K562 (cell line): ENCODE measurements at regions not wholly inside any gene's neighbourhood (a gene's known extent, or its start where the extent isn't known, plus 50 kb on each side); places are given as distances from the start of the nearest gene placed in this dataset.

Experiments
- CREB1 ChIP-seq, 2 experiments: sonication (generic) in 1 of 2; formaldehyde crosslinking in 1 of 2; IDR thresholded peaks; 2 replicates each; pipeline versions ENCODE4 v1.6.1 to v1.8.0; 2012 to 2022; ENCODE audit warnings: inconsistent platforms in 1 of 2, mild to moderate bottlenecking in 1 of 2, missing genetic modification reagents in 1 of 2, moderate library complexity in 1 of 2
- EZH2 ChIP-seq: IDR thresholded peaks from 2 replicates; pipeline ENCODE4 v1.6.1; 2012; ENCODE audit warnings: low read depth, mild to moderate bottlenecking, inconsistent platforms, low read length, borderline replicate concordance
- SAFB ChIP-seq: fragments of 200-400 bp; formaldehyde crosslinking; IDR thresholded peaks from 2 replicates; pipeline ENCODE4 v1.6.1; 2017; ENCODE audit warnings: low read depth, low read length, borderline replicate concordance
- TEAD1 ChIP-seq, 2 experiments: fragments of 450-650 bp in 1 of 2; sonication (generic) in 1 of 2; formaldehyde crosslinking; IDR thresholded peaks; 2 replicates each; pipeline versions ENCODE4 v1.4.0 to v1.8.0; 2020 to 2022; ENCODE audit warnings: mild to moderate bottlenecking in 2 of 2, missing genetic modification reagents in 1 of 2
- ZNF165 ChIP-seq: fragments of 250-450 bp; sonication (Bioruptor Pico); IDR thresholded peaks from 2 replicates; pipeline ENCODE4 v1.4.0; 2020; ENCODE audit warnings: borderline replicate concordance
- TF ChIP-seq, protein P1 (sequence below): fragments of 450-650 bp; IDR thresholded peaks from 2 replicates; pipeline ENCODE4 v1.7.0; 2016; ENCODE audit warnings: borderline replicate concordance
- TF ChIP-seq, protein P2 (sequence below): fragments of 250-450 bp; sonication (Bioruptor Pico); IDR thresholded peaks from 2 replicates; pipeline ENCODE4 v1.5.0; 2020; ENCODE audit warnings: mild to moderate bottlenecking, borderline replicate concordance
- TF ChIP-seq, protein P3 (sequence below): fragments of 150-350 bp; conservative IDR thresholded peaks from 2 replicates; pipeline ENCODE4 v1.6.1; 2014; ENCODE audit warnings: low read length

DNA sequence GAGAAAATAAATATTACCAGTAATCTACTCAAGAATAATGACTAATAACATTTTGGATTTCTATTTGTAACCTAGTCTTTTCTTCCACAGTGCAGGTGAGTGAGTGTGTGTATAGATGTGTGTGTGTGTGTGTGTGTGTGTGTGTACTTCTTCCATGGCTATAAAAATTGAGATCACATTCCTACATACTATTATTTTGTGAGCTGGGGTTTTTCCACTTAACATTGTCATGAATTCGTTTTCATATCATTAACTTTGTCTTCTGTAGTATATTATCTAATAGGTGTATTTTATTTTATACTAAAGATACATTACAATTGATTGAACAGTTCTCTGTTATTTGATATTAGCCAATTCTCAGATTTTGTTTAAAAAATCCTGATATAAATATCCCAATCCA lies 152.4 kb upstream of the TRPC7 start:
- TF ChIP-seq EZH2 = no peak
- TF ChIP-seq ZNF165 = no peak
- TF ChIP-seq, protein P1, sequence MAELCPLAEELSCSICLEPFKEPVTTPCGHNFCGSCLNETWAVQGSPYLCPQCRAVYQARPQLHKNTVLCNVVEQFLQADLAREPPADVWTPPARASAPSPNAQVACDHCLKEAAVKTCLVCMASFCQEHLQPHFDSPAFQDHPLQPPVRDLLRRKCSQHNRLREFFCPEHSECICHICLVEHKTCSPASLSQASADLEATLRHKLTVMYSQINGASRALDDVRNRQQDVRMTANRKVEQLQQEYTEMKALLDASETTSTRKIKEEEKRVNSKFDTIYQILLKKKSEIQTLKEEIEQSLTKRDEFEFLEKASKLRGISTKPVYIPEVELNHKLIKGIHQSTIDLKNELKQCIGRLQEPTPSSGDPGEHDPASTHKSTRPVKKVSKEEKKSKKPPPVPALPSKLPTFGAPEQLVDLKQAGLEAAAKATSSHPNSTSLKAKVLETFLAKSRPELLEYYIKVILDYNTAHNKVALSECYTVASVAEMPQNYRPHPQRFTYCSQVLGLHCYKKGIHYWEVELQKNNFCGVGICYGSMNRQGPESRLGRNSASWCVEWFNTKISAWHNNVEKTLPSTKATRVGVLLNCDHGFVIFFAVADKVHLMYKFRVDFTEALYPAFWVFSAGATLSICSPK = no peak
- TF ChIP-seq, protein P2, sequence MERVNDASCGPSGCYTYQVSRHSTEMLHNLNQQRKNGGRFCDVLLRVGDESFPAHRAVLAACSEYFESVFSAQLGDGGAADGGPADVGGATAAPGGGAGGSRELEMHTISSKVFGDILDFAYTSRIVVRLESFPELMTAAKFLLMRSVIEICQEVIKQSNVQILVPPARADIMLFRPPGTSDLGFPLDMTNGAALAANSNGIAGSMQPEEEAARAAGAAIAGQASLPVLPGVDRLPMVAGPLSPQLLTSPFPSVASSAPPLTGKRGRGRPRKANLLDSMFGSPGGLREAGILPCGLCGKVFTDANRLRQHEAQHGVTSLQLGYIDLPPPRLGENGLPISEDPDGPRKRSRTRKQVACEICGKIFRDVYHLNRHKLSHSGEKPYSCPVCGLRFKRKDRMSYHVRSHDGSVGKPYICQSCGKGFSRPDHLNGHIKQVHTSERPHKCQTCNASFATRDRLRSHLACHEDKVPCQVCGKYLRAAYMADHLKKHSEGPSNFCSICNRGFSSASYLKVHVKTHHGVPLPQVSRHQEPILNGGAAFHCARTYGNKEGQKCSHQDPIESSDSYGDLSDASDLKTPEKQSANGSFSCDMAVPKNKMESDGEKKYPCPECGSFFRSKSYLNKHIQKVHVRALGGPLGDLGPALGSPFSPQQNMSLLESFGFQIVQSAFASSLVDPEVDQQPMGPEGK (CRISPR knock-in tag) = no peak
- no peak for TF ChIP-seq SAFB
- no peak for TF ChIP-seq CREB1 (IDR thresholded peaks at IDR 0.05)
- no peak for TF ChIP-seq CREB1 (CRISPR knock-in tag; IDR thresholded peaks at IDR 0.05)
- TF ChIP-seq, protein P3, sequence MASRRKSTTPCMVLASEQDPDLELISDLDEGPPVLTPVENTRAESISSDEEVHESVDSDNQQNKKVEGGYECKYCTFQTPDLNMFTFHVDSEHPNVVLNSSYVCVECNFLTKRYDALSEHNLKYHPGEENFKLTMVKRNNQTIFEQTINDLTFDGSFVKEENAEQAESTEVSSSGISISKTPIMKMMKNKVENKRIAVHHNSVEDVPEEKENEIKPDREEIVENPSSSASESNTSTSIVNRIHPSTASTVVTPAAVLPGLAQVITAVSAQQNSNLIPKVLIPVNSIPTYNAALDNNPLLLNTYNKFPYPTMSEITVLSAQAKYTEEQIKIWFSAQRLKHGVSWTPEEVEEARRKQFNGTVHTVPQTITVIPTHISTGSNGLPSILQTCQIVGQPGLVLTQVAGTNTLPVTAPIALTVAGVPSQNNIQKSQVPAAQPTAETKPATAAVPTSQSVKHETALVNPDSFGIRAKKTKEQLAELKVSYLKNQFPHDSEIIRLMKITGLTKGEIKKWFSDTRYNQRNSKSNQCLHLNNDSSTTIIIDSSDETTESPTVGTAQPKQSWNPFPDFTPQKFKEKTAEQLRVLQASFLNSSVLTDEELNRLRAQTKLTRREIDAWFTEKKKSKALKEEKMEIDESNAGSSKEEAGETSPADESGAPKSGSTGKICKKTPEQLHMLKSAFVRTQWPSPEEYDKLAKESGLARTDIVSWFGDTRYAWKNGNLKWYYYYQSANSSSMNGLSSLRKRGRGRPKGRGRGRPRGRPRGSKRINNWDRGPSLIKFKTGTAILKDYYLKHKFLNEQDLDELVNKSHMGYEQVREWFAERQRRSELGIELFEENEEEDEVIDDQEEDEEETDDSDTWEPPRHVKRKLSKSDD = no peak
- no peak for TF ChIP-seq TEAD1 (CRISPR knock-in tag; IDR thresholded peaks at IDR 0.05)
